H9 (cell line): ENCODE measurements at regions not wholly inside any gene's neighbourhood (a gene's known extent, or its start where the extent isn't known, plus 50 kb on each side); places are given as distances from the start of the nearest gene placed in this dataset.

Source experiments
- DNase-seq: peaks from one replicate; pipeline ENCODE4 v3.0.0-alpha.2; 2017
- H2AFZ ChIP-seq: one replicate; pipeline ENCODE4 v1.6.1; 2013; ENCODE audit warnings: mild to moderate bottlenecking, low read length, control low read depth, moderate library complexity
- H2AK5ac ChIP-seq: 2 replicates; pipeline ENCODE4 v1.6.1; 2013; ENCODE audit warnings: low read length, control low read depth, mixed read lengths; ENCODE audit not compliant: insufficient read length
- H2BK120ac ChIP-seq: one replicate; pipeline ENCODE4 v1.6.1; 2013; ENCODE audit warnings: low read depth, mild to moderate bottlenecking, low read length, control low read depth, inconsistent platforms; ENCODE audit not compliant: poor library complexity, severe bottlenecking
- H2BK12ac ChIP-seq: 2 replicates; pipeline ENCODE4 v1.6.1; 2013; ENCODE audit warnings: low read length, control low read depth, mixed read lengths, low read depth; ENCODE audit not compliant: insufficient read length
- H2BK15ac ChIP-seq: 2 replicates; pipeline ENCODE4 v1.6.1; 2013; ENCODE audit warnings: low read depth, low read length, control low read depth
- H2BK20ac ChIP-seq: one replicate; pipeline ENCODE4 v1.6.1; 2013; ENCODE audit warnings: low read depth, mild to moderate bottlenecking, low read length, control low read depth, inconsistent platforms; ENCODE audit not compliant: poor library complexity, severe bottlenecking
- H2BK5ac ChIP-seq: 2 replicates; pipeline ENCODE4 v1.6.1; 2013; ENCODE audit warnings: low read length, control low read depth, mixed read lengths; ENCODE audit not compliant: insufficient read length
- H3K14ac ChIP-seq: 2 replicates; pipeline ENCODE4 v1.6.1; 2013; ENCODE audit warnings: low read length, control low read depth; ENCODE audit not compliant: insufficient read depth
- H3K18ac ChIP-seq: 2 replicates; pipeline ENCODE4 v1.6.1; 2013; ENCODE audit warnings: low read depth, mild to moderate bottlenecking, mixed read lengths, low read length, control low read depth; ENCODE audit not compliant: insufficient read length
- H3K23ac ChIP-seq: 2 replicates; pipeline ENCODE4 v1.6.1; 2013; ENCODE audit warnings: low read length, control low read depth, mixed read lengths, low read depth; ENCODE audit not compliant: insufficient read length
- H3K23me2 ChIP-seq: 2 replicates; pipeline ENCODE4 v1.6.1; 2013; ENCODE audit warnings: low read depth, mild to moderate bottlenecking, mixed read lengths, low read length, control low read depth; ENCODE audit not compliant: insufficient read length, poor library complexity, severe bottlenecking
- H3K27ac ChIP-seq: 2 replicates; pipeline ENCODE4 v1.5.1; 2013; ENCODE audit warnings: low read length, control low read depth, mixed read lengths, low read depth; ENCODE audit not compliant: insufficient read length
- H3K27me3 ChIP-seq: 2 replicates; pipeline ENCODE4 v1.6.1; 2013; ENCODE audit warnings: low read length, control low read depth, inconsistent platforms; ENCODE audit not compliant: insufficient read depth
- H3K4ac ChIP-seq: 2 replicates; pipeline ENCODE4 v1.6.1; 2013; ENCODE audit warnings: low read depth, mild to moderate bottlenecking, control low read depth, inconsistent platforms, low read length, moderate library complexity
- H3K4me1 ChIP-seq: 2 replicates; pipeline ENCODE4 v1.6.1; 2013; ENCODE audit warnings: low read length, control low read depth, inconsistent platforms; ENCODE audit not compliant: insufficient read depth
- H3K4me2 ChIP-seq: 2 replicates; pipeline ENCODE4 v1.6.1; 2013; ENCODE audit warnings: low read length, control low read depth, mixed read lengths; ENCODE audit not compliant: insufficient read length, insufficient read depth
- H3K56ac ChIP-seq: 2 replicates; pipeline ENCODE4 v1.6.1; 2013; ENCODE audit warnings: low read depth, mild to moderate bottlenecking, mixed read lengths, low read length, control low read depth; ENCODE audit not compliant: insufficient read length
- H3K79me1 ChIP-seq: 2 replicates; pipeline ENCODE4 v1.6.1; 2013; ENCODE audit warnings: low read depth, mild to moderate bottlenecking, moderate library complexity, low read length, control low read depth, inconsistent platforms; ENCODE audit not compliant: insufficient read depth, poor library complexity, severe bottlenecking
- H3K79me2 ChIP-seq: 2 replicates; pipeline ENCODE4 v1.6.1; 2013; ENCODE audit warnings: low read length, control low read depth, inconsistent platforms; ENCODE audit not compliant: insufficient read depth
- H3K9ac ChIP-seq: 2 replicates; pipeline ENCODE4 v1.6.1; 2013; ENCODE audit warnings: low read length, control low read depth, mixed read lengths; ENCODE audit not compliant: insufficient read length; ENCODE audit errors: extremely low read depth
- H3K9me3 ChIP-seq: one replicate; pipeline ENCODE4 v1.6.1; 2013; ENCODE audit warnings: low read depth, low read length, inconsistent platforms; ENCODE audit not compliant: control insufficient read depth
- H3T11ph ChIP-seq: one replicate; pipeline ENCODE4 v1.6.1; 2013; ENCODE audit warnings: mild to moderate bottlenecking, low read length, control low read depth, inconsistent platforms
- H4K20me1 ChIP-seq: one replicate; pipeline ENCODE4 v1.6.1; 2013; ENCODE audit not compliant: control insufficient read depth, insufficient read length, insufficient read depth
- H4K5ac ChIP-seq: 2 replicates; pipeline ENCODE4 v1.6.1; 2013; ENCODE audit warnings: low read depth, mild to moderate bottlenecking, mixed read lengths, low read length, control low read depth; ENCODE audit not compliant: insufficient read length
- H4K8ac ChIP-seq: replicated peaks from 2 replicates; pipeline ENCODE4 v1.6.1; 2013; ENCODE audit warnings: low read length, control low read depth, mixed read lengths, low read depth; ENCODE audit not compliant: insufficient read length
- H4K91ac ChIP-seq: 2 replicates; pipeline ENCODE4 v1.6.1; 2013; ENCODE audit warnings: low read depth, mild to moderate bottlenecking, moderate library complexity, mixed read lengths, low read length, control low read depth; ENCODE audit not compliant: insufficient read length
- H3K27ac Mint-ChIP-seq, 3 experiments: 2 replicates in 2 of 3; 3 replicates in 1 of 3; pipeline ENCODE4 v1.8.0; 2020 to 2021; ENCODE audit warnings: mixed read lengths in 3 of 3, mild to moderate bottlenecking in 1 of 3, moderate library complexity in 1 of 3
- H3K27me3 Mint-ChIP-seq: 2 replicates; pipeline ENCODE4 v1.8.0; 2021; ENCODE audit warnings: low read depth, mild to moderate bottlenecking, moderate library complexity, mixed read lengths
- H3K36me3 Mint-ChIP-seq, 3 experiments: 2 replicates in 2 of 3; 3 replicates in 1 of 3; pipeline ENCODE4 v1.8.0; 2020 to 2021; ENCODE audit warnings: low read depth in 3 of 3, mixed read lengths in 3 of 3; ENCODE audit not compliant: insufficient read depth in 1 of 3
- H3K4me1 Mint-ChIP-seq, 2 experiments: 2 replicates each; pipeline ENCODE4 v1.8.0; 2020; ENCODE audit warnings: mixed read lengths in 2 of 2
- H3K4me3 Mint-ChIP-seq, 2 experiments: 2 replicates in 1 of 2; 3 replicates in 1 of 2; pipeline ENCODE4 v1.8.0; 2020 to 2021; ENCODE audit warnings: mild to moderate bottlenecking in 2 of 2, mixed read lengths in 2 of 2, moderate library complexity in 1 of 2
- H3K9me3 Mint-ChIP-seq, 2 experiments: 2 replicates in 1 of 2; 3 replicates in 1 of 2; pipeline ENCODE4 v1.8.0; 2020; ENCODE audit warnings: mild to moderate bottlenecking in 2 of 2, mixed read lengths in 2 of 2, moderate library complexity in 1 of 2
- WGBS: extraction: QIAGEN DNeasy Blood & Tissue Kit; methylation state at CpG from one replicate; pipeline ENCODE4 v1.1.7; 2013; ENCODE audit warnings: missing lambda C conversion rate, low lambda C conversion rate, mixed read lengths; ENCODE audit not compliant: insufficient read length; ENCODE audit errors: extremely low coverage; 5-methylcytosine and 5-hydroxymethylcytosine counted together
- TF ChIP-seq, protein P1 (sequence below): fragments of 200-600 bp; sonication (generic); conservative IDR thresholded peaks from 3 replicates; pipeline ENCODE4 v1.8.0; 2021; ENCODE audit warnings: antibody characterized with exemption, mild to moderate bottlenecking

DNA sequence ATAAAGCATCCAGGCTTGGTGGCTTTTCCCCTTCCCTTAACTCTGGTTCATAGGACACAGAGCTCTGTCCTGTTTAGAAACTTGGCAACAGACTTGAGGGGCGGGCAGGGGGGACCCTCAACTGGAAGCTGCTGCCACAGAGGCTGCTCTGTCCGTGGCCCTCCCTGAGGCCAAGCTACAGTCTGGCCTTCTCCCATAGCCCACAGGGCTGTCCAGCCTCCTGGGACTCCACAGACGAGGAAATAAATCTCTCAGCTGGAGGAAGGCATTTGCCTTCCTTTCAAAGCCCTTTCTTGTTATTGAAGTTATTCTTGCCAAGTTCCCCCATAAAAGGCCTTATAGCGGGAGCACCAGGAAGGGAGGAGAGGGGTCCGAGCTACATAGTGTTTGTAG, 248.8 kb upstream of the TPM1 start:
- Histone ChIP-seq H2BK120ac (no peak overlapping the region), H2BK15ac (no peak overlapping the region), H2BK5ac (no peak overlapping the region), H3K23me2 (no peaks in the 10 kb centered on the region), H3K14ac (no peak overlapping the region), H3K4ac (no peak overlapping the region), H3K4me1 (no peaks in the 10 kb centered on the region), H3K27me3 (no peaks in the 10 kb centered on the region), H2BK20ac (no peak overlapping the region), H3K9me3 (no peaks in the 10 kb centered on the region), H2AFZ (no peak overlapping the region), H3K23ac (no peak overlapping the region), H2AK5ac (no peak overlapping the region), H4K8ac (no peak overlapping the region), H4K91ac (no peak overlapping the region), H3T11ph (no peak overlapping the region), H3K56ac (no peak overlapping the region), H4K20me1 (no peaks in the 10 kb centered on the region), H4K5ac (no peak overlapping the region), H3K79me1 (no peaks in the 10 kb centered on the region), H3K79me2 (no peaks in the 10 kb centered on the region), H3K27ac (no peak overlapping the region), H2BK12ac (no peak overlapping the region), H3K4me2 (no peak overlapping the region), H3K18ac (no peak overlapping the region), H3K9ac (no peak overlapping the region)
- Mint-ChIP-seq H3K9me3 (no peaks in the 10 kb centered on the region), H3K4me3 (no peak overlapping the region), H3K27ac (no peak overlapping the region; a peak in 1 of 7 replicates), H3K36me3 (peaks cover 0 to 8% (median 4%) of the 10 kb centered on the region in 3 experiments; a peak in 4 of 7 replicates), H3K4me1 (peaks cover 43 to 49% of the 10 kb centered on the region in 2 experiments), H3K27me3 (no peaks in the 10 kb centered on the region)
- TF ChIP-seq, protein P1, sequence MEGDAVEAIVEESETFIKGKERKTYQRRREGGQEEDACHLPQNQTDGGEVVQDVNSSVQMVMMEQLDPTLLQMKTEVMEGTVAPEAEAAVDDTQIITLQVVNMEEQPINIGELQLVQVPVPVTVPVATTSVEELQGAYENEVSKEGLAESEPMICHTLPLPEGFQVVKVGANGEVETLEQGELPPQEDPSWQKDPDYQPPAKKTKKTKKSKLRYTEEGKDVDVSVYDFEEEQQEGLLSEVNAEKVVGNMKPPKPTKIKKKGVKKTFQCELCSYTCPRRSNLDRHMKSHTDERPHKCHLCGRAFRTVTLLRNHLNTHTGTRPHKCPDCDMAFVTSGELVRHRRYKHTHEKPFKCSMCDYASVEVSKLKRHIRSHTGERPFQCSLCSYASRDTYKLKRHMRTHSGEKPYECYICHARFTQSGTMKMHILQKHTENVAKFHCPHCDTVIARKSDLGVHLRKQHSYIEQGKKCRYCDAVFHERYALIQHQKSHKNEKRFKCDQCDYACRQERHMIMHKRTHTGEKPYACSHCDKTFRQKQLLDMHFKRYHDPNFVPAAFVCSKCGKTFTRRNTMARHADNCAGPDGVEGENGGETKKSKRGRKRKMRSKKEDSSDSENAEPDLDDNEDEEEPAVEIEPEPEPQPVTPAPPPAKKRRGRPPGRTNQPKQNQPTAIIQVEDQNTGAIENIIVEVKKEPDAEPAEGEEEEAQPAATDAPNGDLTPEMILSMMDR = no peak
- WGBS = no CpG with 5 or more reads among the region's 5 CpGs
- DNase-seq = no peak
